HuH-7 (cell line): ENCODE measurements at regions not wholly inside any gene's neighbourhood (a gene's known extent, or its start where the extent isn't known, plus 50 kb on each side); places are given as distances from the start of the nearest gene placed in this dataset.

Experiments used
- DNase-seq: peaks from one replicate; pipeline ENCODE4 v3.0.0; 2011; ENCODE audit warnings: low spot score

GRCh38 chr3:70899816-70900215 is 587.4 kb upstream of the MDFIC2 start:
- DNase-seq: no peak

DNA sequence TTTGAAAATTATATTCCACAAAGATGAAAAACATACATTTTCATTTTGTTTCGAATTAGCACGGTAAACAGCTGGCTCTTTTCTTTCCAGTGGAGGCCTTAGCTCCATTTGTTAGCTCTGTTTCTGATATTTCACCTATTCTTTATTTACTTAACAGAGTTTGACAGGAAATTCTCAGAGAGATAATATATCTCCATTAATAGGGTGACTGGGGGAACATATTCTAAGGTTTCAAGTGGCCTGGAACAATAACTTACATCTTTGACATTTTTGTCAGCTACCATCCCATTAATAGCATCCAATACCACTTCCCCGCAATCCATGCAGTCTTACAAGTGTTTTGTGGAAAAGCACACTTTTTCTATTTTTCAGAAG is 577.6 kb upstream of the MDFIC2 start:
- no peak for DNase-seq

- DNase-seq: no peak
These were observed 577.0 kb upstream of the MDFIC2 start for GRCh38 chr3:70889162-70890019.

GRCh38 chr3:70885636-70886035 is 573.2 kb upstream of the MDFIC2 start:
- no peak for DNase-seq

DNA sequence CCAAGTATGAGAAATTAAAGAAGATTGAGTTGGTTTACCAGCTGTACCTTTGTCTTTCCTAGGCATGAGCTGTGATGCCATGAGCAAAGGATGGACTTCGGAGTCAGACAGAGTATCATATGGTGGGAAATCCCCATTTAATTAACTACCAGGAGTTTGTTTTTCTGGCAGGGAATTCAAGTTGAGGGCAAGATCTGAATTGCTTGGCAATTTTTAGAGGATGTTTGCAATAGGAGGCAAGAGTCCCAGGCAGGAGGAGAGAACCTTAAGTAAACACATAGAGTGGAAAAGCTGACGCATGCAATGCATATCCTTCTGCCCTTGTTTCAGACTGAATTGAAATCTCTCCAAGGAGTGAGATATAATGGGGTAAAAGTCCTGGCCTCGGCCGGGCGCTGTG is 569.7 kb upstream of the MDFIC2 start:
- no peak for DNase-seq

GRCh38 chr3:70880421-70880820 is 568.0 kb upstream of the MDFIC2 start:
- no peak for DNase-seq

- no peak for DNase-seq
These were observed 563.7 kb upstream of the MDFIC2 start for GRCh38 chr3:70876154-70876553.

DNA sequence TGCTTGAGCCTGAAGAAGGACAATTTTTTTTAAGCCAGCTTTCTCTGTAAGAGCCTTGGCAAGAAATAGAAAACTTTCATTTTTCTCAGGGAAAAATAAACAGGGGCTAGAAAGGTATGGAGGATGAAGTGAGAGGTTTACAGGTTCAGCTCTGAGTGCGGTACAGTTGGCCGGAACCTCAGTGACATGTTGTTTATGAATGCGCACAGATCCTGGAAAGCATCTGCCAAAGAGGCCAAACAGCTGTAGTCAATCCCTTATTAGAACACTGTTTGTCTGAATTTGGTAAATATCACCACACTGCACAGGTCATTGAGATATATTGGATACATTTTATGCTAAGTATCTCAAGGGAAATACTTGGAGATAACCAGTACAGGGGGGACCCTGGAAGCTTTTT is 561.8 kb upstream of the MDFIC2 start:
- no peak for DNase-seq

- no peak for DNase-seq
These were observed 561.2 kb upstream of the MDFIC2 start for GRCh38 chr3:70873686-70874085.

DNA sequence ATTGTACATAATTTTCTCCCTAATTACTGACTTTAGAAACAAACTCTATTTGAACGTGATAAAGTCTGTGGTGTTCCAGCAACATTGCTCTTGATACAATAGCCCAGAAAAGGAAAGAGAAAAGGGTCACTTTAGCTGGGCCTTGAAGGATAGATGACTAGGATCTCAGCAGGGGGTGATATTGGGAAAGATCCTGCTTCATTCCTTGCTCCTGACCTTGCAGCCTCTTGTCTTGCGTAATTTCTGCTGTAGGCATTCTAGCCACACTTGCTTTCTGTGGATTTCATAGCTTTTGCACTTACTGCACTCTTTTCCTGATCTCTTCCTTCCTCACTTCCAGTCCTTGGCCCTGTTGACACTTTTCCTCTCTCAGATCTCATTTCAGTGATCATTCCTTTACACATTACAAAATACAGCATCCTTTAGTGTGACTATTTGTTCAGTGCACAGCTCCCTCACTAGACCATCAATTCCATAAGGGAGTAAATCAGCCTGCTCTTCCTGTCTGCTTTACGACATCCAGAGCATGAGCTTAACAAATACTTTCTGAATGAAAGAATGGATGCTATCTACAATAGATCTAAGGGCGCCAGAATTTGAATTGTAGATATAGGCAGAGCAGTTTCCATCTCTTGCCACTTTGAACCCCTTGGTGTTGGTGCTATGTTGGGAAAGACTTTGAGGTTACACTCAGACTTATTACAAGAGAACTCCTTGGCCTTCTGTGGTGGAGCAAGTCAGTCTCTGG is 559.6 kb upstream of the MDFIC2 start:
- DNase-seq: no peak

GRCh38 chr3:70870576-70870975 is 558.1 kb upstream of the MDFIC2 start:
- no peak for DNase-seq

- no peak for DNase-seq
These were observed 556.1 kb upstream of the MDFIC2 start for GRCh38 chr3:70868561-70868960.

DNA sequence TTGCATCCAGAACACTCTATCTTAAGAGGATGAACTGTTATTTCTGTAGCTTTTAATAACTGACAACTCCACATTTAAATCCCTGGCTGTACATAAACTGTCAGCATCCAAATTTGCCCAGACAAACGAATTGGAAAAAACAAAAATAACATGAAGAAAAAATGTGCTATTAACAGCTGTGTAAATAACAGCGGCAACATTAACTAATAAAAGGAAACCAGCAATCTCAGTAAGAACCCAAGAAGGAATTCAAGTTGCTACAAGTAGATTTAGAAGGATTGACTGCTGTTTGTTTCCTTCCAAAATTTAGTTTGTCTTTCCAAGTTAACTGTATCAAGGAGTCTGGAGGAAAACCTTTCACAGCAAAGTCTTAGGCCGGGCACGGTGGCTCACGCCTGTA is 550.6 kb upstream of the MDFIC2 start:
- DNase-seq: no peak

GRCh38 chr3:70861855-70862254 is 549.4 kb upstream of the MDFIC2 start:
- DNase-seq: no peak

- DNase-seq: no peak
These were observed 548.8 kb upstream of the MDFIC2 start for GRCh38 chr3:70861234-70861633.

DNA sequence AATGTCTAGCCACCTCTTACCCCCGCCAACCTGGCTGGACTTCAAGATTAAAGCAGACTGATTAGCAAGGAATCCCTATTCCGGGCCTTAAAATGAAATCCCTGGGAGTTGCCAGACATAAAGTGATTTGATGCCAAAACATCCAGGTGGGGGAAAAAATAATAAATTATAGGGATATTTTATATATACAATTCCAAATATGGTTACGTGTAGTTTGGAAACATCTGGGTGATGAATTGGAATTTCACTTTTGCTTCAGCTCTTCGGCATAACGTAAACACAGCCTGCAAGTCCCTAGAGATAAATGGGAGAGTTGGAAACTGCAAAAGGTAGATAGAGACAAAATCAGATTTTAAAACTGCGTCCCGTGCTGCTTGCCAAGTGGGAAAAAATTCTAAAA is 545.5 kb upstream of the MDFIC2 start:
- no peak for DNase-seq

DNA sequence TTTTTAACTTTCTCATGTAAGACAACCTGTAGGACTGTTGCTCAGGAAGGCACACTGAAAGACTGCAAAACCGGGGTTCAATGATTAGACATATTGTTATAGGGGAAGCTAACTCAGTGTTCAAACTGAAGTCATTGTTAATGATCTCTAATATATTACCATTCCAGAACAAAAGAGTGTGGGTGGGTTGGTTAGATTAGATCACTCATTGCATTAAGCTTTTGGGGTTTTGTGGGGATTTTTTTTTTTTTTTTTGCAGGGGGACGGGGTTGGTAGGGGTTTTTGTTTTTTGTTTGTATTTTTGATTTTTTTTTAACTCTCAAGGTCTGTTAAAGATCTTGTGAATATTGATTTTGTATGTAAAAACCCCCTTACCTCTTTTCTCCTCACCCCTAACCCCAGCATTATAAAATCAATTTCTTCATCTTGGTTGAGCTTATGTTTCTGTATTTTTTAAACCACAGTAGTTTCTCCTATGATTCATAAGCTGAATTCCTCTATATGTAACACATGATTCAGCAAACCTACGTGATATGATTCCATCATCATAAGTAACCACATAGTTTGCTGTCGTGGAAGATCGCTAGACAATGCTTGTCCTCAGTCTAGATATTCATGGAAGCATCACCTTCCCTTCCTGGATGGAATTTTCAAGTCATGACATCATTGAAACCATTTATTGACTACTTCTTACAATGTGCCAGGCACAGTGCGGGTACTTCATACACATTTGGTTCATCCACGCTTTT is 544.1 kb upstream of the MDFIC2 start:
- DNase-seq: no peak

- DNase-seq: no peak
These were observed 542.7 kb upstream of the MDFIC2 start for GRCh38 chr3:70855149-70855548.

GRCh38 chr3:70854108-70854507 is 541.7 kb upstream of the MDFIC2 start:
- DNase-seq: no peak

DNA sequence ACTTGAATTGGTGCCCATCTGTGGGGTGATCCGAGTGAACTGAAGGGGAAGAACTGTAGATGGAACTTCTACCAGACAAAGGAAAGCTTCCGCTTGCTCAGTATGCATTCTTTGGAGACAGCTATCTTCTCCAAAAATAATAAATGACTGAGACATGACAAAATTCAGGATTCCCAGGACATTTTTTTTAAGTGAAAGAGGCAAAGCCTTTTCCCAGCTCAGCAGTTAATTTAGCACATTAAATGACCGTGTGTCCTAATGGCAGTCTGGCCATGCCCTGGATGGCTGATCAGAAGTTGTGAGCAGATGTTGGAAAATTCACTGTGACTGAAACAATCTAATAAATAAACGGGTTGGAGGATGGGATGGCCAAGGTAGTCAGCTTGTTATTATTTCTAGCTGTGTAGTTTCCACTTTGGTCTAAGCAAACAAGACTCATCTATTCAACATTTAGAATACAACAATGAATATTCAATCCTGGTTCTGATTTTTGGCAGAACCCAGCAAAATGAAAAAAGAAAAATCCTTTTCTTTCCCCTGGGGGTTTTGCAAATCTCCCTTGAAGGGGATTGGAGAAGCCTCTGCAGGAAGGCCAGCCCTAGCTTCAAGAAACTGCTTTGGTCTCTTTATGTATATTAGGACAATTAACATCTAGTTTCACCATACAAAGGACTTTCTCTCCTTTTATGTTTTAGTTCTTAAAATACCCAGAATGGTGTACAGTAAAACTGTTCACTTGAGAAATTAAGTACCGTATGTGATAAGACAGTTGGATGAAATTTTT is 540.9 kb upstream of the MDFIC2 start:
- no peak for DNase-seq

DNA sequence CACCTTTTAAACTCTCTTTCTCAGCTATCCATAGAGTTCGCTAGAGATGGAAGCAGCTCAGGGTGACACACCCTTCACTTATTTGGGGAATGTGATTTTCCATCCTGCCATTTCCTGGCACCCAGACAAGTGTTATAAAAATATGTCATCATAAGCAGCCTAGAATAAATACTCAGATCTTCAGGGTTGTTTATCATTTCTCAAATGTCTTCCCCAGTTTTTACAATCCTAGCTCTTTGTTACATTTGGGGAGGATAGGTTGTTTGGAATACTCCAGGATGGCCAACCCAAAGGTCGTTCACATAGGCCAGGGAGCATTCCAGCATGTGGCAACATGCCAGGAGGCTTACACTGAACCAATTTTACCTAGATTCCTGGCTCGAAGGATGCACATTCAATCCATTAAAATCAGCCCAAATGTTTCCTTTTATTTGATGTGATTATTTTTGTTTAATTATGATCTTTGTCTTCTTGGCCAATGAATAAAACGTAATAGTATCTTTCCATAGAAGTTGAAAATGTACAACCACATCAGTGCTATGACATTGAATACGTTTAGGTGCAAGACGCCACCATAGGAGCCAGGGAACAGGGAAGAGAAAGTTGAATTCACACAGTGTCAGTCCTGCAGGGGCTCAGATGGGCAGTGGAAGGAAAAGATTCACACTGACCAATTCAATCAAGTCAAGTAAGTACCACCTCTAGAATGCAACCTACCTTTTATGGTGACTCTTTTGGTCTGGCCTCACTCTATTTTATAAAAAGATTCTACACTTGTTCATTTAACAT is 537.7 kb upstream of the MDFIC2 start:
- no peak for DNase-seq
